Neural cell (in vitro differentiated cells): ENCODE measurements at regions not wholly inside any gene's neighbourhood (a gene's known extent, or its start where the extent isn't known, plus 50 kb on each side); places are given as distances from the start of the nearest gene placed in this dataset.

Experiments
- H2AFZ ChIP-seq: fragments of 200-600, 300-800 bp; sonication (generic), shearing (Covaris generic); 2 replicates; pipeline ENCODE4 v1.6.0; 2014; ENCODE audit warnings: low read depth, mild to moderate bottlenecking, antibody characterized with exemption, low read length, moderate library complexity
- H3F3A ChIP-seq: fragments of 200-600 bp; shearing (Covaris generic); 2 replicates; pipeline ENCODE4 v1.6.1; 2016; ENCODE audit warnings: mild to moderate bottlenecking, moderate library complexity, mixed read lengths, antibody characterized with exemption, low read length; ENCODE audit not compliant: insufficient read depth, poor library complexity, severe bottlenecking
- H3K27ac ChIP-seq: fragments of 200-600, 300-800 bp; sonication (generic), shearing (Covaris generic); 2 replicates; pipeline ENCODE4 v1.5.1; 2014; ENCODE audit warnings: mild to moderate bottlenecking, low read length, moderate library complexity
- H3K27me3 ChIP-seq: fragments of 300-800, 200-600 bp; sonication (generic), shearing (Covaris generic); 2 replicates; pipeline ENCODE4 v1.6.0; 2014; ENCODE audit warnings: mild to moderate bottlenecking, low read depth, low read length, moderate library complexity; ENCODE audit not compliant: insufficient read depth
- H3K36me3 ChIP-seq: fragments of 300-800, 200-600 bp; sonication (generic), shearing (Covaris generic); 2 replicates; pipeline ENCODE4 v1.5.1; 2014; ENCODE audit warnings: mild to moderate bottlenecking, antibody characterized with exemption, low read length, moderate library complexity; ENCODE audit not compliant: insufficient read depth
- H3K4me2 ChIP-seq: fragments of 300-800, 200-600 bp; sonication (generic), shearing (Covaris generic); 2 replicates; pipeline ENCODE4 v1.6.0; 2014; ENCODE audit warnings: mild to moderate bottlenecking, low read length
- H3K4me3 ChIP-seq: fragments of 300-800, 200-600 bp; sonication (generic), shearing (Covaris generic); 2 replicates; pipeline ENCODE4 v1.5.1; 2014; ENCODE audit warnings: mild to moderate bottlenecking, low read length, moderate library complexity
- H3K79me2 ChIP-seq: fragments of 200-600 bp; shearing (Covaris generic); replicated peaks from 2 replicates; pipeline ENCODE4 v1.6.0; 2014; ENCODE audit warnings: mild to moderate bottlenecking, low read length, moderate library complexity; ENCODE audit not compliant: insufficient read depth
- H3K9ac ChIP-seq: fragments of 300-800, 200-600 bp; sonication (generic), shearing (Covaris generic); 2 replicates; pipeline ENCODE4 v1.6.1; 2016; ENCODE audit warnings: mild to moderate bottlenecking, low read length, mixed read lengths
- H3K9me2 ChIP-seq: fragments of 200-600 bp; shearing (Covaris generic); 2 replicates; pipeline ENCODE4 v1.6.1; 2016; ENCODE audit warnings: mild to moderate bottlenecking, low read length, mixed read lengths; ENCODE audit not compliant: insufficient read depth
- H3K9me3 ChIP-seq: fragments of 200-600, 300-800 bp; sonication (generic), shearing (Covaris generic); 2 replicates; pipeline ENCODE4 v1.6.1; 2016; ENCODE audit warnings: mild to moderate bottlenecking, mixed run types, low read length, moderate library complexity, mixed read lengths
- H4K20me1 ChIP-seq: fragments of 200-600 bp; shearing (Covaris generic); 2 replicates; pipeline ENCODE4 v1.6.1; 2016; ENCODE audit warnings: mild to moderate bottlenecking, mixed run types; ENCODE audit not compliant: insufficient read depth
- CTCF ChIP-seq: fragments of 450-650 bp; IDR thresholded peaks from 2 replicates; pipeline ENCODE4 v1.5.1; 2014; ENCODE audit warnings: antibody characterized with exemption, mild to moderate bottlenecking, moderate library complexity; ENCODE audit not compliant: poor library complexity, severe bottlenecking
- EP300 ChIP-seq: fragments of 450-650 bp; conservative IDR thresholded peaks from 2 replicates; pipeline ENCODE4 v1.6.1; 2014; ENCODE audit warnings: antibody characterized with exemption, mild to moderate bottlenecking, moderate library complexity; ENCODE audit not compliant: poor library complexity, severe bottlenecking
- EZH2 ChIP-seq: fragments of 200-600, 300-800 bp; shearing (Covaris generic), sonication (generic); IDR thresholded peaks from 2 replicates; pipeline ENCODE4 v1.6.1; 2014; ENCODE audit warnings: antibody characterized with exemption, low read length, borderline replicate concordance, mild to moderate bottlenecking; ENCODE audit not compliant: insufficient read depth, poor library complexity, severe bottlenecking
- MXI1 ChIP-seq: fragments of 450-650 bp; conservative IDR thresholded peaks from 2 replicates; pipeline ENCODE4 v1.6.1; 2014; ENCODE audit warnings: antibody characterized with exemption, mild to moderate bottlenecking; ENCODE audit not compliant: poor library complexity, severe bottlenecking
- POLR2AphosphoS5 ChIP-seq: IDR thresholded peaks from 2 replicates; pipeline ENCODE4 v1.6.1; 2012
- RAD21 ChIP-seq: fragments of 450-650 bp; conservative IDR thresholded peaks from 2 replicates; pipeline ENCODE4 v1.6.1; 2014; ENCODE audit warnings: antibody characterized with exemption, mild to moderate bottlenecking, moderate library complexity
- SMC3 ChIP-seq: fragments of 450-650 bp; conservative IDR thresholded peaks from 2 replicates; pipeline ENCODE4 v1.6.1; 2014; ENCODE audit warnings: antibody characterized with exemption, mild to moderate bottlenecking, moderate library complexity; ENCODE audit not compliant: poor library complexity
- TAF1 ChIP-seq: IDR thresholded peaks from 2 replicates; pipeline ENCODE4 v1.6.1; 2012; ENCODE audit warnings: low read depth
- TF ChIP-seq, protein P1 (sequence below): IDR thresholded peaks from 2 replicates; pipeline ENCODE4 v1.6.1; 2012; ENCODE audit warnings: borderline replicate concordance

DNA sequence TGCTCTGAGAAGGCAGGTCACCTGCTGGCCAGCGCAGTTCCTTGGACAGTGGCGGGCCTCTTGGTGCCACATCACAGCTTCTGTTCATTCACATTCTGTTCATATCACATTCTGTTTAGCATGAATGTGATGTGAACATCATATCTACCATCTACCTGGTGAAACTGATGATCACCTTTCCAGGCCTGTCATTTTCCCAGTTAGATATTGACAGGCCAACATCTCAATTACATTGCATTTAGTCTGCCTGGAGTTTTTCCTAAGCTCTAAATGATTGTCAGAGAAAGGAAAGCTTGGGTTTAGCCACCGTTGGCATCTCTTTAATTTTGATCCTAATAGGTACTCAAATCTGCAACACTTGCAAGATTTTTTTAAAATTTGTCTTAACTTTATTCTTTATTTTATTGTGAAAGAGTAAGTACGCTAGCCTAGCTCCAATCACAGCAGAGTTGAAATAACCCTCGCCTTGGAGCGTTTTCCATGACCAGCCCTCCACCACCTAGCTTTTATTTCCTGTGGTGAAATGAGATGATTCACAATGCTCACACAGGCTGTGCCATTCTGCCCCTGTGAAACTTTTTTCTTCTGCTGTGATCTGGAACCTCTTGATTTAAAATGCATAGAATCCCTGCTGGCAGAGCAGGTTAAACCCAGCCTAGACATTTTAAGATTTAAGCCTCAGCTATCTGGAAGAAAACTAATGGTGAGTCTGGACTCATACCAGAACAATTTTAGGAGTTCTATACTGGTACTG lies 225.0 kb downstream of the ESM1 start:
- Histone ChIP-seq H3K9me2 (no peaks in the 10 kb centered on the region), H3K27me3 (no peaks in the 10 kb centered on the region), H3K9me3 (no peaks in the 10 kb centered on the region), H3K9ac (no peak overlapping the region), H4K20me1 (no peaks in the 10 kb centered on the region), H3K4me3 (no peak overlapping the region), H3K4me2 (no peak overlapping the region), H3K27ac (no peak overlapping the region), H3K36me3 (no peaks in the 10 kb centered on the region), H2AFZ (no peak overlapping the region), H3F3A (no peaks in the 10 kb centered on the region), H3K79me2 (no peaks in the 10 kb centered on the region)
- TF ChIP-seq CTCF (no peak), SMC3 (no peak), TAF1 (no peak), EP300 (peak; percentile 64), POLR2AphosphoS5 (peak; percentile 73), RAD21 (no peak)
- TF ChIP-seq, protein P1, sequence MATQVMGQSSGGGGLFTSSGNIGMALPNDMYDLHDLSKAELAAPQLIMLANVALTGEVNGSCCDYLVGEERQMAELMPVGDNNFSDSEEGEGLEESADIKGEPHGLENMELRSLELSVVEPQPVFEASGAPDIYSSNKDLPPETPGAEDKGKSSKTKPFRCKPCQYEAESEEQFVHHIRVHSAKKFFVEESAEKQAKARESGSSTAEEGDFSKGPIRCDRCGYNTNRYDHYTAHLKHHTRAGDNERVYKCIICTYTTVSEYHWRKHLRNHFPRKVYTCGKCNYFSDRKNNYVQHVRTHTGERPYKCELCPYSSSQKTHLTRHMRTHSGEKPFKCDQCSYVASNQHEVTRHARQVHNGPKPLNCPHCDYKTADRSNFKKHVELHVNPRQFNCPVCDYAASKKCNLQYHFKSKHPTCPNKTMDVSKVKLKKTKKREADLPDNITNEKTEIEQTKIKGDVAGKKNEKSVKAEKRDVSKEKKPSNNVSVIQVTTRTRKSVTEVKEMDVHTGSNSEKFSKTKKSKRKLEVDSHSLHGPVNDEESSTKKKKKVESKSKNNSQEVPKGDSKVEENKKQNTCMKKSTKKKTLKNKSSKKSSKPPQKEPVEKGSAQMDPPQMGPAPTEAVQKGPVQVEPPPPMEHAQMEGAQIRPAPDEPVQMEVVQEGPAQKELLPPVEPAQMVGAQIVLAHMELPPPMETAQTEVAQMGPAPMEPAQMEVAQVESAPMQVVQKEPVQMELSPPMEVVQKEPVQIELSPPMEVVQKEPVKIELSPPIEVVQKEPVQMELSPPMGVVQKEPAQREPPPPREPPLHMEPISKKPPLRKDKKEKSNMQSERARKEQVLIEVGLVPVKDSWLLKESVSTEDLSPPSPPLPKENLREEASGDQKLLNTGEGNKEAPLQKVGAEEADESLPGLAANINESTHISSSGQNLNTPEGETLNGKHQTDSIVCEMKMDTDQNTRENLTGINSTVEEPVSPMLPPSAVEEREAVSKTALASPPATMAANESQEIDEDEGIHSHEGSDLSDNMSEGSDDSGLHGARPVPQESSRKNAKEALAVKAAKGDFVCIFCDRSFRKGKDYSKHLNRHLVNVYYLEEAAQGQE: peak; percentile 56

GRCh38 chr5:54758038-54758437 lies 227.4 kb downstream of the ESM1 start:
- Histone ChIP-seq H2AFZ (no peak overlapping the region), H3K27ac (no peak overlapping the region)

More at GRCh38 chr5:54758038-54758437, 227.4 kb downstream of the ESM1 start:
- Histone ChIP-seq H3K36me3 (no peaks in the 10 kb centered on the region), H3K27me3 (no peaks in the 10 kb centered on the region), H4K20me1 (no peaks in the 10 kb centered on the region), H3K79me2 (no peaks in the 10 kb centered on the region), H3K4me3 (no peak overlapping the region), H3K9ac (no peak overlapping the region), H3K9me2 (no peaks in the 10 kb centered on the region), H3K9me3 (no peaks in the 10 kb centered on the region), H3F3A (no peaks in the 10 kb centered on the region), H3K4me2 (no peak overlapping the region)
- no peak for TF ChIP-seq EZH2
- no peak for TF ChIP-seq CTCF
- no peak for TF ChIP-seq RAD21
- no peak for TF ChIP-seq TAF1
- TF ChIP-seq POLR2AphosphoS5: no peak
- no peak for TF ChIP-seq MXI1
- no peak for TF ChIP-seq EP300
- no peak for TF ChIP-seq SMC3
- TF ChIP-seq, protein P1: no peak
